NOMO-1 treated with DMSO at 0.1 percent for 48 hours (cell line): ENCODE measurements at regions not wholly inside any gene's neighbourhood (a gene's known extent, or its start where the extent isn't known, plus 50 kb on each side); places are given as distances from the start of the nearest gene placed in this dataset.
"Not testable (repeated sequence)": the region's sequence is repeated elsewhere in the genome, so short reads cannot be mapped to it uniquely, and the experiment has no call there.

Experiments used
- DNase-seq: peaks from one replicate; lab custom pipeline; 2025; ENCODE audit not compliant: unreplicated experiment; lab: John Stamatoyannopoulos, UW

DNA sequence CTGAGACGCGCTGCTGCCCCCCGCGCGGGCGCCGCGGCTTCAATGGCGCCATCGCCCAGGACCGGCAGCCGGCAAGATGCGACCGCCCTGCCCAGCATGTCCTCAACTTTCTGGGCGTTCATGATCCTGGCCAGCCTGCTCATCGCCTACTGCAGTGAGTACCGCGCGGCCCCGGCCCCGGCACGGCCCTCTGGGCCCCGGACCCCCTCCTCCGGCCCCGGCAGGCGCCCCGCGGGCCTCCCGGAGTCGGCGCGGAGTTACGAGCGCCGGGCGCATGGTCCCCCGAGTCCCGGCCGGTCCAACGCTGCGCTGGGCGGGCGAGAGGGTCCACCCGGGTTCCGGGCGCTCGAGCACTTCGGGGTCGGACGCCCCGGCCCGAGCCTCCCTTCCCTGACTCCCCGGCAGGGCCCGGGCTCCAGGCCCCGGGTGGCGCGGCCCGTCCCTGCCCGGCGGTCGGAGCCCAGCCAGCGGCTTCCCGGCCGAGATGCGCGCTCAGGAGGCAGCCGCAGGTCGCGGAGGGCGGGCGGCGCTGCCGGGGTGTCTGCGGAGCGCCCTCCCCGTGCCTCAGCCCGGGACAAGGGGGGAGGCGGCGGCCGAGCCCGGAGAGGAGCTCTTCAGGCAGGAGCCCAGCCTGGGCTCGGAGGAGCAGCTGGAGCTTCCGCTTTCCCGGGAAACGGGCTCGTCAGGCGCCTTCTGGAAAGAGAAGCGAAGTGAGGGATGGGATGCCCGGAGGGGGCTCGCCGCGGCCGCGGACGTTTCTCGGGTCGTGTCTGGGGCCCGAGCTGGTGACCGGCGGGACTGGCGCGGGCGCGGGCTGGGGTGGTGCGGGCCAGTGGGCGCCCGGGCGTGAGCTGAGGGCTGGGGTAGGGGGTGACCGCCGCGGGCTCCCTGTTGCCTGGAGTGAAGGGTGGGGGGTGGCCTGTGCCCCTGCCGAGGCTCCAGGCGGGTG lies 1337.8 kb downstream of the BRD1 start:
- DNase-seq: no peak

DNA sequence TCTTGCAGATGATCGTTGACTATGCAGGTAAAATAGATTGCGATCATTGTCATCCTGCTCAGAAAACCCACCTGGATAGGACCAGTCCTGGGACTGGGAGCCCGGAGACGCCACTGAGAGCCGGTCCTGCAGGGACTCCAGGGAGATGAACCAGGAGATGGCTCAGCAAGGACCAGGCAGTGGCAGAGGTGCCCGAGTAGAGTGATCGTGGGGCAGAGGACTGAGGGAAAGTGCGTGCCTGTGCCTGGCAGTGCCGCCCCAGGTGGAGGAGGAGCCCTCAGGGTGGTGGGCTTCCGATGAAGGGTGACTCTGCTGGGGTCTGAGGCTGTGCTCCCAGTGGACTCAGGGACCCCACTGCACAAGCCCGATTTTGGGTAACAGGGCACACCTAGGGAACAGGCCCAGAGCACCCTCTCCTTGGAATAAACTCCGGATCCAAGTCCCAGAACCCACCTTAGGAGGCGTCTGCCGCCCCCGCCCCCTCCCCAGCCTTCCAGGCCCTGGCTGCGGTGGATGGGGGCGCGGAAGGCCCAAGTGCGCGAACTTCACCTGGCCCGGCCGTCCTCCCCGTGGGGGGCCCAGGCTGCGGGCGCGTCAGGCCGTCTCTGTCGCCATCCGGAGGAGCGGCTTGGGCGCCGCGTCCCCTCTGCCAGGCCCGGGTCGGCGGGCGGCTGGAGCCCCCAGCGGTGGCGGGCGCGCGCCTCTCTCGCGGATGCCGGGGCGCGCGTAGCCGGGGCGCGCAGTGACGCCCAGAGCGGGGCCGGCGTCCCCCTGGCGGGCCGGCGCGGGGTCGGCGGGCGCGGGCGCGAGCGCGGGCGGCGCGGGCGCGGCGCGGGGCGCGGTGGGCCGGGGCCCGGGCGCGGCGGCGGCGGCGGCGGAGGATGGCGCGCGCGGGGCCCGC lies 1338.8 kb downstream of the BRD1 start:
- no peak for DNase-seq

DNA sequence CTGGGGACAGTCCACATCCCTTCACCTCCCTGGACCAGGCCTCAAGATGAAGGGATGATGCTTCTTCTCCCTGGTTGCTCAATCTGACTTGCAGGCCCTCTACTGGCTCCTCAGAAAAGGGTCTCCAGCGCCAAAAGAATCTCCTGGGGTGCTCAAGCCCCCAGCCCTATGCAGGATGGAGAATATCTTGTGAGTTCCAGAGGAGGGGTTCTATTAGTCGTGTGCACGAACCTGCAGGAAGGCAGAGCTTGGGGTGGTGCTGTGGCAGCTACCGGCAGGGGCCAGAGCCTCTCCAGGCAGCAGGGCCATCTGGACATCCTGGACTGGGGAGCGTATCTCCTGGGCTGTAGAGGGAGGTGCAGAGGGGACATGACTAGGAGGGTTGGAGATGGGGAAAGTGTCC lies 1339.5 kb downstream of the BRD1 start:
- DNase-seq: no peak

DNA sequence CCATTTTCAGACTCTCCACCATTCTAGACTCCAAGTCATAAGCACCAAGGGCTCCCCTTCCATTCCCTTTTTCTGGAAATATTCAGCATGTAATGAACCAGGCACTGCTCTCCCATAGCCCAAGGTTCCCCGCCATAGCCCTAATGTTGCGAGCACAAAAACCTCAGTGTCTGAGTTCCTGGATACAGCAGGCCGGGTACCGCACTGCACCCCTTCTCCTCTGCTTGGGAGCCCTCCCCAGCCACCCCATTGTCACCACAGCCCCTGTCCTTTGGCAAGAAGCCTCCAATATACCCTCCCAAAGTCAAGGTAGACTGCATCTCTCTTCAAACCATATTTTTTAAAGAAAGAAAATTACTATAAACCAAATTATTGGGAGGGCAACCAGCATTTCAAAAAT lies 1341.1 kb downstream of the BRD1 start:
- no peak for DNase-seq

DNA sequence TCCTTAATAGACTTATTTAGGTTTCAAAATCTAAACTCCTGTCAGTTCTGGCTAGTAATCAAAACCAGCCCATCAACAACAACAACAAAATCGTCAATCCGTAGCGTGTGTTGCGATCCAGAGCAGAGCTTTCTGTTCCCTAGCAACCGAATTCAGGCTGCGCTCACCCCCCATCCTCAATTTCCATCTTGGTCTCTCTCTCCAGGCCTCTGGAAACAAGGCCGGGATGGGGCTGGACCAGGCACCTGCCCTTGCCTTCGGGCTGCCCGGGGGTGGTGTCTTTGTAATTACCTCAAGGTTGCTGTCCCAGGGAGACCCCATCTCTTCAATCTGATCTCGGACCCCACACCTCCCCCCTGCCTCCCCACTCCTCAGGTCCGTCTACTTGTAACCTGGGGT lies 1341.5 kb downstream of the BRD1 start:
- no peak for DNase-seq

DNA sequence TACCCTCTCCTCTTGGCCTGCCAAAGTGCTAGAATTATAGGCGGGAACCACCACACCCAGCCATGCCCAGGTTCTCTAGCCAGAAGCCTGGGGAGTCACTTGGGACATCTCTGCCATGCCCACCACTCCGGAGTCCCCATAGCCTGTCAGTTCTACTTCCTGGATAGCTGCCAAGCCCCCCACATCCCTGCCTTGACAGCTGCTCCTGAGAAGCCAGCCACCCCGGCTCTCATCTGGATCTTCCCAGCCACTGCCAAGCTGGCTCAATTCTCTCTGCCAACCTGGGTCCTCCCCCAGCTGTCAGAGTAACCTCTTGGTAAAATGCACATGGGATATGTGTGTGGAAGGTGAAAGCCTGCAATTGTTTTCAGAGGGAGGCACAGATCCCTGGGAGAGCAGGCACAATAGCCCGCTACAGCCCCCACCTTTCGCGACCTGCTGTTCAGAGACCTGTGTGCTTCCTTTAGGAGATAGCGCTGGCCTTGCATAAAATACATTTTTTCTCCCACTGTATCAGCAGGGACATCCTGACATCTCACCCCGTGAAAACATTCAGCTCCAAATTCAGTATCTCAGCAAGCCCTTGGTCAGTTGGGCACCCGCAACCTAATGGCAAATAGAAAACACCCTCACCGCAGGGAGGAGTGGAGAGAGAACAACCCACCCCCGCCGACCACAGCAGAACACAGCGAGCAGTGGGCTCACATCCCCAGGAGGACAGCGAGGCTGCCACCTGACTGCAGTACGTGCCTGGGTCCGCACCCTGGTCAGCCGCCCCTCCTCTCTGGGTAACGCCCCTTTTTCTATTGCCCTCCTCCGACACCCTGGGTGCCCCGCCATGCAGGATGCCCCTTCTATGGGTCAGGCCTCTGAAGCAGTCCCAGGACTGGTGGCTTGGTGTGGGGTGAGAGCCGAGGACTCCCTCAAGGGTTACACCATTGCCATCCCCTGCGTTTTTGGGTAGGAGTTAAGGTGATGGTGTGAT lies 1342.2 kb downstream of the BRD1 start:
- DNase-seq: no peak

DNA sequence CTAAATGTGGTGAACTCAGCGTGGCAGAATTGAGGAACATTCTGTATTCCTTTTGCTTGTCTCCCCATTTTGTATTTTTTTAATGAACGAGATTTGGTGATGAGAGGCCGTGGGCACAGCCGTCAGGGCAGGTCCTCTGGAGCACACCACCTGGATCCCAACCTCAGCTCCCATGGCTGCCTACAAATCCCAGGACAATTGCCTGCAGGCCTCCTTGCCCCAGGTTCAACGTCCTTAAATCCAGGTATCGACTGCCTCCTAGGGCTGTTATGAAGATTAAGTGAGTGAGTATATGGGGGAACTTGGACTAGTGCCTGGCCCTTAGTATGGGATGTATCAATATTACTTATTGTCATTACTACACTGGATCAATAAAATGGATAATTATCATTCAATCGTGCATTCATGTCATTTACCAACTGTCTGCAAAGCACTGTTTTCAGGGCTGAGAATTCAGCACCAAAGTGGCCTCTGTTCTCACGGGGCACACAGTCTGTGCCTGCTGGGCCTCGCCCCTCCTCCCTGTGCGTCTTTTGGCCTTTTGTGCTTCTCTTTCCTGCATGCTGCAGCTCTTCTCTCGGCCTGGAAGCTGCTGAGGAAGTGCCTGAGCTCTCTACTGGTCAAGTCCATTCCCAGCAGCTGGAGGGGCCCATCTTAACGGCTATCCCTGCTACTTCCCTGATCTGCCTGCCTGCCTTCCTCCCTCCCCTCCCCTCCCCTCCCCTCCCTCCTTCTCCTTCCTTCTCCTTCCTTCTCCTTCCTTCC lies 1343.7 kb downstream of the BRD1 start:
- DNase-seq: no peak

DNA sequence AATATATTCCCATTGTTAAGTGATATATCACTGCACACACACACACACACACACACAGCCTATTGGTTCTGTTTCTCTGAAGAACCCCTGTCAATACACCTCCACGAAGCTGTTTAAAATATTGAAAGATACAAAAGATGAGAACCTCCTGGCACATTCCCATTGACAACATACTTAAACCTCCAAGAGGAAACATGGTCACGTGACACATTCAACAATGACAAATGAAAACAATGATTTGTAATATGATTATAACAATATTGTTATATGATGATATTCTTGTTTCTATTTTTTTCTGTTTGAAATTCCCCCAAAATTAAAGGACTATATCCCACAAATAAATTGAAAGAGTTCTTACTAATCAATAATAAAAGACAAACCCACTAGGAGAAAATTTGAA lies 1344.9 kb downstream of the BRD1 start:
- no peak for DNase-seq

DNA sequence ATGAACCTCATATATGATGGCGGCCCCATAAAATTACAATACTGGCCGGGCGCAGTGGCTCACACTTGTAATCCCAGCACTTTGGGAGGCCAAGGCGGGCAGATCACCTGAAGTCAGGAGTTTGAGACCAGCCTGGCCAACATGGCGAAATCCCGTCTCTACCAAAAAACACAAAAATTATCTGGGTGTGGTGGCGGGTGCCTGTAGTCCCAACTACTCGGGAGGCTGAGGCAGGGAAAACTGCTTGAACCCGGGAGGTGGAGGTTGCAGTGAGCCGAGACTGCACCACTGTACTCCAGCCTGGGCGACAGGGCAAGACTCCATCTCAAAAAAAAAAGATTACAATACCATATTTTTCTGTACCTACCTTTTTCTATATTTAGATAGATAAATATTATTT lies 1345.5 kb downstream of the BRD1 start:
- DNase-seq: not testable (repeated sequence)

DNA sequence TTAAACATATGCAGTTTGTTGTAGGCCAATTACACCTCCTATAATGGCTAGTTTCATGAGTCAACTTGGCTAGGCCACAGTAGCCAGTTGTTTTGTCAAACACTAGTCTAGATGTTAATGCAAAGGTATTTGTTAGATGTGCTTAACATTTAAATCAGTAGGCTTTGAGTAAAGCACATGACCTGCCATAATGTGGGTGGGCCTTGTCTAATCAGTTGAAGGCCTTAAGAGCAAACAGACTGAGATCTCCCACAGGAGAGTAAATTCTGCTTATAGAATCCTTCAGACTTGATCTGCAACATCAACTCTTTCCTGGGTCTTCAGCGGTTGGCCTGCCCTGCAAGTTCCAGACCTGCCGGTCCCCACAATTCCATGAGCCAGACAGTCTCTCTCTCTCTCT lies 1345.9 kb downstream of the BRD1 start:
- DNase-seq: no peak

DNA sequence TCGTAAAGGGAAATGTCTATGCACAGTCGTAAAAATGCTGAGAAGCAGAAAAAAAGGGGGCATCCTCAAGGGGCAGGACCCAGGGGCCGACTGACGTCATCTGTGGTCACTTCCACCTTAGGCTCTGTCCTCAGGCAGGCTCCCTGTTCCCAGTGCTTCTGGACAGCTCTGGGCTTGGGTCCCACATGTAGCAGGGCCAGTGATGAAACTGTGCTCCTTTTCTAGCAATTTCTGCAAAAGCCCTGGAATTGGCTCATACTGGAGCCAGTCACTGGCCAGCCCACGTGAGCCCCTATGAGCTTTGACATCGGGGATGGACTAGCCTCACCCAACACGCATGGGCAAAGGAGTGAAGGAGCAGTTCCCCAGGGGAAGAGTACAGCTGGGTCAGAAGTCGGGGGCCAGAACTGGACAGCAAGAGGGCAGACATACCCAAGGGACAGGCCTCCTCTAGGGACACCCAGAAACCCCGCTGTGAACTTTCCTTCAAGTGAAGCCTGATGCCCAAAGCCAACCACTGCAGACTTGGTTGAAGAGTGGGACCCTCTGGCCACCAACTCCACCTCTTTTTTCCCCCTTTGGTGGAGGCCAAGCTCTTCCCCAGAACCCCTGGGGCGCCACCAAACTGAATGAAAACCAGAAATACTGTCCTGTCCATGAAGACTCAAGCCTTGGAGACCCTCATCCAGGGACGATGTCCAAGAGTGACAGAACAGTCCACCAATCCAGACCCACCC lies 1349.0 kb downstream of the BRD1 start:
- no peak for DNase-seq

DNA sequence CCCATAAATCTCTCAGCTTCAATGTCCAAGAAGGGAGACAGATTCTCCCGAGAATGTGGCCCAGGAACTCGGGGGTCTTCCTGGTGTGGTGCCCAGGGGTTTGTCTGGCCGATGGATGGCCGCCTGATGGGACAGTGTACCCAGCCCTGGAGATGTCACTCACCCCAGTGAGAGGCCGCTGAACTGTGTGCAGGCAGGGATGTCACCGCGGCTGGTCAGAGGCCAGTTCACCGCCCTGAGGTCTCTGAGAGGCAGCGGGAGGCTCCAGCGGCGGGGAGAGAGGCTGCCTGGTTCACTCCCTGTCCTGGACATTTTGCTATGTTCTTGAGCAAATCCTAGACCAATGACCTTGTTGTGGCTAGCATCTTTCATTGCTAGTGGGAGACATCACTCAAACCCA lies 1349.5 kb downstream of the BRD1 start:
- DNase-seq: no peak

DNA sequence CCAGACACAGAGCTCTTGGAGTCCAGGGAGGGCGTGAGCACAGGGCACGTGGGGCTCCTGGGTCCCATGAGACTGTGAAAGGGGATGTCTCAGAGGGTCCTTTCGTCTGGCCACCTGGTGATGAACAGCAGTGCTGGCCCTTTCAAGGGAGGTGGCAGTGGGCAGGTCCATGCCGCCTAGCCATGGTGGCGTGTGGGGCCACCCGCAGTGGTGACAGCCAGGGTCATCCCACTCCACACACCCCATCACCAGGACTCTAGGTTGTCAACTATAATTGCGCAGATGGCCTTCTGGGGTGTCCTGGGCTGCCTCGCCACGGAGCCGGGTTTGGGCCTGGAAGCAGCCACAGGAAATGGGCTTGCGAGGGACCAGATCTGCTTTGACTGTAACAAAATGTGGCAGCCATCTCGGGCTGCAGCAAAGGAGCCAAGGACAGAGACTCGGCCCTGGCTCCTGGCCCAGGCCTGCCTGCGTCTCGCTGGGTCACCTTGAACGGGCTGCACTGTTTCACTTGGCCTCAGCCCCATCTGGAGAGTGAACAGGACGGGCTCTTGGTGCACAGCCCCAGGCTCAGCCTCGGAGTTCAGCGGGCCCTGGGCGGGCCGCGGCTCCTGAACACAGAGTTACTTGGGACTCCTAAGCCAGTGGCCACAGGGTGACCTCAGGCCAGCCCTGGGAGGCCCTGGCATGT lies 1350.5 kb downstream of the BRD1 start:
- DNase-seq: no peak

DNA sequence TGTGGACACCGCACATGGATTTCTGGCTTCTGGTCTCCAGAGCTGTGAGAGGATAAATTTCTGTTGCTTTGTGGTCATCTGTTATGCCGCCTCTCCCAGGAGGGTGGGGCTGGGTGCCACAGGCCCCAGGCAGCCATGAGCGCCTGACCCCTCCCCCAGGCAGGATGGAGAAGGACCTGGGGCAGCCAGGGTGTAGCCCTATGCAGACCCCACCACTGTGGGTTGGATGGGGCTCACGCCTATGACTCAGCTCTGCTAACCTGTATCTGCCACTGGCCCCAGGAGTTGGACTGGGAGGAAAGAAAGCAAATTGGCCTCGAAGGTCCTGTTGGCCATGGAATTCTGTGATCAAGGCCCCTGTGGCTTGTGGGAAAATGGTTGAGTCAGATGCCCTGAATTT lies 1351.1 kb downstream of the BRD1 start:
- no peak for DNase-seq

DNA sequence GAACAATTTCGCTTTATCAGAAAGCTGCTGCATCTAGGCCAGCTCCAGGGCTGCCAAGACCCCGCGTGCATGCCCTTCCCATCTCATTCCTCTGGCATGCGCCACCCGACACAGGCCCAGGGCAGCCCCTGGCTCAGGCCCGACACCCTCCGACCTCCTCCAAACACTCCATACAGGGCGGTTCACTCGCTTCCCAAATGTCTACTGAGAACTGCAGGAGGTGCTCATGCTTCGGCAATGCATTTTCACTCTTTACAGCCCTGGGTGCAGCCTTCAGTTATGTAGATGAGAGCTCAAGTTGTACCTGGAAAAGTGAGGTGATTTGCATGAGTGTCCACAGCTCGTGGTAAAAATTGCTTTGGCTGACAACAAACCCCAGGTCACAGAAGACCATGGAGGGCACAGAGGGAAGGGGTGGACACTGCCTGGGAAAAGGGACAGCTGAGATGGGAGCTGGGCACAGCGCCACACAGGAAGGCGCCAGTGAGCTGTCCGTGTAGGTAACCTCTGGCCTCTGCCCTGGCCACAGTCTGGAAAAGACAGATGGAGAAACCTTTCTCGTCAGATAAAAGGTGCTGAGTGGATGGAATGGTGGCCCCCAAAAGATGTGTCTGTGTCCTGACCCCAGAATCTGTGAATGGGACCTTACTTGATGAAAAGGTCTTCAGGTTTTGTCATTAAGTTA lies 1351.9 kb downstream of the BRD1 start:
- DNase-seq: no peak

DNA sequence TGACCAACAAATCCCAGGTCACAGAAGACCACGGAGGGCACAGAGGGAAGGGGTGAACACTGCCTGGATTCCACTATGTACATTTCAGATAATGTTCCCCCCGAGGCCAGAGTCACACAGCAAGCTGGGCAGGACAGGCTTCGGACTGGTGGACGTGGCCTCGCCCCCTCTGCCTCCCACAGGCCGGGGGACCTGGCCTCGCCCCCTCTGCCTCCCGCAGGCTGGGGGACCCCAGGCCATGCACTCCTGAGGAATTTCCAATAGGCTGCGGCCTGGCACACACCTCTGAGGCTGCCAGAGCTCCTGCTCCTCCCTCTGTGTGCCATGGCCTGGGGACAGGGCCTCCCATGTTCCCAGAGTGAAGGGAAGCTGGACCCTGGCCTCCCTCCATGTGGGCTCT lies 1352.8 kb downstream of the BRD1 start:
- DNase-seq: no peak

DNA sequence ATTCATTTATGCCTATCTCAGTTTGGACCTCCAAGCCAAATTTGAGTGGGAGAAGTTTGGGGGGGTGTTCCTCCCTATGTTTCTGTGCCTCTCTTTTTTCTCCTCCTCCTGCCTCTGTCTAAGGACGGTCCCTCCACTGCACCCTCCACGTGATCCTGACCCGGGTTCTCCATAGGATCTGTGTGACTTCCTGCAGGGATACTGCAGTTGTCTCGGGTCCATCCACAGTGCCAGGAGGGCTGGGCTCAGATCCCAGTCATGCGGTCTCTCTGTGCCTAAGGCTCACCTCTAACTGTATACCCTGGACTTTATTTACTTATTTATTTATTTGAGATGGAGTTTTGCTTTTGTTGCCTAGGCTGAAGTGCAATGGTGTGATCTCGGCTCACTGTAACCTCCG lies 1354.5 kb downstream of the BRD1 start:
- DNase-seq: no peak

DNA sequence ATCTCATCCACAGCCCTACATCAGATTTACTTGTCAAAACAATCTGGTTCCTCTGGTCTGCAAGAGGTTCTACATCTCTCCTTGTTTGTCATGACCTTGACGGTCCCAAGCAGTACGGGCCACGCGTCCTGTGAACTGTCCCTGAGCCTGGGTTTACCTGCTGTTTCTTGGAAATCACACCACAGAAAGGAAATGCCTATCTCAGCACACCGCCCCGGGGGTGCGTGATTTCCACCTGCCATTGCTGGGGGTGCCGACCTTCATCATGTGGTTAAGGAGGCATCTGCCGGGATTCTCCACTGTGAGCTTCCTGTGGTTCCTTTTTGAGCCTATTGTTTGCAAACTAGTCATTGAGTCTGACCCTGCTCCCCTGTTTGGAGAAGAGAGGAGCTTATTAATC lies 1363.4 kb downstream of the BRD1 start:
- no peak for DNase-seq
